OCI-LY7 (cell line): ENCODE measurements at regions not wholly inside any gene's neighbourhood (a gene's known extent, or its start where the extent isn't known, plus 50 kb on each side); places are given as distances from the start of the nearest gene placed in this dataset.

ENCODE experiments used
- BruUV-seq: library from RNA; stranded (reverse); fragments of 400-500 nt; replicated peaks from 2 replicates; lab custom pipeline; 2021; lab: Mats Ljungman, UMichigan
- CTCF ChIA-PET: fragments of 300-600 bp; sonication (Branson Sonifier 250); formaldehyde crosslinking; loops from one replicate; lab custom pipeline; 2022; ENCODE audit warnings: antibody characterized with exemption; ENCODE audit not compliant: unreplicated experiment; lab: Charles Lee
- POLR2A ChIA-PET: fragments of 300-600 bp; sonication (Branson Sonifier 250); formaldehyde crosslinking; loops from one replicate; lab custom pipeline; 2022; ENCODE audit warnings: antibody characterized with exemption; lab: Charles Lee
- DNase-seq: peaks from one replicate; pipeline ENCODE4 v3.0.0-alpha.2; 2015; ENCODE audit warnings: low spot score
- H2AFZ ChIP-seq: fragments of 200-600 bp; sonication (generic), shearing (Covaris generic); 2 replicates; pipeline ENCODE4 v1.6.1; 2014; ENCODE audit warnings: mild to moderate bottlenecking, antibody characterized with exemption, low read length, moderate library complexity
- H3K27ac ChIP-seq: fragments of 200-600 bp; sonication (generic); 2 replicates; pipeline ENCODE4 v1.5.1; 2014; ENCODE audit warnings: mixed run types, low read depth, mild to moderate bottlenecking, moderate library complexity, low read length, inconsistent platforms; ENCODE audit not compliant: poor library complexity, severe bottlenecking
- H3K36me3 ChIP-seq: fragments of 200-600 bp; sonication (generic); 2 replicates; pipeline ENCODE4 v1.6.1; 2014; ENCODE audit warnings: mild to moderate bottlenecking, antibody characterized with exemption, low read length, moderate library complexity, mixed read lengths; ENCODE audit not compliant: insufficient read depth
- H3K4me1 ChIP-seq: fragments of 200-600 bp; sonication (generic); 2 replicates; pipeline ENCODE4 v1.5.1; 2014; ENCODE audit warnings: mild to moderate bottlenecking, low read length; ENCODE audit not compliant: insufficient read depth, poor library complexity, severe bottlenecking
- H3K4me2 ChIP-seq: fragments of 200-600 bp; sonication (generic); 2 replicates; pipeline ENCODE4 v1.6.1; 2014; ENCODE audit warnings: mild to moderate bottlenecking, low read length
- H3K4me3 ChIP-seq: fragments of 200-600 bp; sonication (generic); 2 replicates; pipeline ENCODE4 v1.5.1; 2014; ENCODE audit warnings: mild to moderate bottlenecking, low read depth, low read length; ENCODE audit not compliant: poor library complexity, severe bottlenecking
- H3K79me2 ChIP-seq: fragments of 200-600 bp; sonication (generic); 2 replicates; pipeline ENCODE4 v1.6.1; 2016; ENCODE audit warnings: low read depth, mild to moderate bottlenecking, low read length, moderate library complexity, mixed read lengths; ENCODE audit not compliant: insufficient read depth
- H3K9me2 ChIP-seq: fragments of 200-600 bp; sonication (generic); 2 replicates; pipeline ENCODE4 v1.6.1; 2016; ENCODE audit warnings: mild to moderate bottlenecking, low read length, mixed read lengths; ENCODE audit not compliant: insufficient read depth
- H3K9me3 ChIP-seq: fragments of 200-600 bp; sonication (generic); 2 replicates; pipeline ENCODE4 v1.6.1; 2014; ENCODE audit warnings: mild to moderate bottlenecking, mixed run types, low read length, mixed read lengths
- H4K20me1 ChIP-seq: fragments of 200-600 bp; sonication (generic); 2 replicates; pipeline ENCODE4 v1.6.1; 2014; ENCODE audit warnings: mild to moderate bottlenecking, antibody characterized with exemption, low read length, moderate library complexity, mixed read lengths; ENCODE audit not compliant: insufficient read depth
- EZH2phosphoT487 ChIP-seq: fragments of 200-600 bp; sonication (generic); IDR thresholded peaks from 2 replicates; pipeline ENCODE4 v1.6.1; 2018; ENCODE audit warnings: low read depth, borderline replicate concordance, mild to moderate bottlenecking, mixed run types, antibody characterized with exemption, low read length, moderate library complexity, mixed read lengths
- intact Hi-C: fragments of 100-400 bp; cut with micrococcal nuclease; formaldehyde crosslinking; loops from one replicate; pipeline ENCODE4 v1.10.0; 2022; ENCODE audit not compliant: unreplicated experiment
- TF ChIP-seq, protein P1 (sequence below): fragments of 200-600 bp; sonication (generic); conservative IDR thresholded peaks from 2 replicates; pipeline ENCODE4 v1.5.1; 2014; ENCODE audit warnings: mild to moderate bottlenecking, antibody characterized with exemption, low read length, moderate library complexity, mixed read lengths

GRCh38 chr16:60741810-60742209, 1294.4 kb downstream of the CDH8 start:
- CTCF ChIA-PET: no interaction called here
- no TSS peak for BruUV-seq

GRCh38 chr16:60739737-60740683, 1296.2 kb downstream of the CDH8 start:
- no peak overlapping the region for H3K4me2 ChIP-seq

More at GRCh38 chr16:60741810-60742209, 1294.4 kb downstream of the CDH8 start:
- Histone ChIP-seq H4K20me1 (no peaks in the 10 kb centered on the region), H3K9me2 (no peaks in the 10 kb centered on the region), H3K4me2 (no peak overlapping the region), H3K9me3 (no peaks in the 10 kb centered on the region), H3K27ac (no peak overlapping the region), H2AFZ (no peak overlapping the region), H3K36me3 (no peaks in the 10 kb centered on the region), H3K4me3 (no peak overlapping the region), H3K79me2 (no peaks in the 10 kb centered on the region), H3K4me1 (no peaks in the 10 kb centered on the region)
- intact Hi-C loops: no loop called here
- POLR2A ChIA-PET: no interaction called here
- TF ChIP-seq, protein P1, sequence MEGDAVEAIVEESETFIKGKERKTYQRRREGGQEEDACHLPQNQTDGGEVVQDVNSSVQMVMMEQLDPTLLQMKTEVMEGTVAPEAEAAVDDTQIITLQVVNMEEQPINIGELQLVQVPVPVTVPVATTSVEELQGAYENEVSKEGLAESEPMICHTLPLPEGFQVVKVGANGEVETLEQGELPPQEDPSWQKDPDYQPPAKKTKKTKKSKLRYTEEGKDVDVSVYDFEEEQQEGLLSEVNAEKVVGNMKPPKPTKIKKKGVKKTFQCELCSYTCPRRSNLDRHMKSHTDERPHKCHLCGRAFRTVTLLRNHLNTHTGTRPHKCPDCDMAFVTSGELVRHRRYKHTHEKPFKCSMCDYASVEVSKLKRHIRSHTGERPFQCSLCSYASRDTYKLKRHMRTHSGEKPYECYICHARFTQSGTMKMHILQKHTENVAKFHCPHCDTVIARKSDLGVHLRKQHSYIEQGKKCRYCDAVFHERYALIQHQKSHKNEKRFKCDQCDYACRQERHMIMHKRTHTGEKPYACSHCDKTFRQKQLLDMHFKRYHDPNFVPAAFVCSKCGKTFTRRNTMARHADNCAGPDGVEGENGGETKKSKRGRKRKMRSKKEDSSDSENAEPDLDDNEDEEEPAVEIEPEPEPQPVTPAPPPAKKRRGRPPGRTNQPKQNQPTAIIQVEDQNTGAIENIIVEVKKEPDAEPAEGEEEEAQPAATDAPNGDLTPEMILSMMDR: no peak
- no peak for TF ChIP-seq EZH2phosphoT487
- DNase-seq: no peak

More at GRCh38 chr16:60739737-60740683, 1296.2 kb downstream of the CDH8 start:
- H4K20me1 ChIP-seq: no peaks in the 10 kb centered on the region
- no peaks in the 10 kb centered on the region for H3K9me3 ChIP-seq
- TF ChIP-seq, protein P1: no peak
- no peak for TF ChIP-seq EZH2phosphoT487
- no peak overlapping the region for H3K4me3 ChIP-seq
- H3K27ac ChIP-seq: no peak overlapping the region
- H2AFZ ChIP-seq: no peak overlapping the region
- ChIA-PET CTCF (no interaction called here), POLR2A (interaction anchor here (0.5 kb wide), 1 partner anchor 97 kb away, joined by 5 read pairs; no protein-coding TSS in a partner anchor)
- BruUV-seq: no TSS peak
- DNase-seq: no peak
- no peaks in the 10 kb centered on the region for H3K4me1 ChIP-seq
- intact Hi-C loops: no loop called here
- H3K9me2 ChIP-seq: no peaks in the 10 kb centered on the region
- H3K79me2 ChIP-seq: no peaks in the 10 kb centered on the region
- no peaks in the 10 kb centered on the region for H3K36me3 ChIP-seq
